Thoracic aorta (tissue), 2 donors: ENCODE measurements at regions not wholly inside any gene's neighbourhood (a gene's known extent, or its start where the extent isn't known, plus 50 kb on each side); places are given as distances from the start of the nearest gene placed in this dataset.
"Not testable (repeated sequence)": the region's sequence is repeated elsewhere in the genome, so short reads cannot be mapped to it uniquely, and the experiment has no call there.

Experiments used
- ATAC-seq: fragments of 150-250 bp; one replicate; pipeline ENCODE4 v1.8.0; 2017; ENCODE audit warnings: low read depth; ENCODE audit not compliant: insufficient number of reproducible peaks, low FRiP score
- DNase-seq: peaks from one replicate; pipeline ENCODE4 v3.0.0-alpha.2; 2020; ENCODE audit warnings: low spot score
- H3K27ac ChIP-seq, 2 donors: fragments of 200-600 bp; sonication (generic); 1 replicate in 1 of 2; 2 replicates in 1 of 2; pipeline ENCODE4 v1.5.1; 2016; ENCODE audit warnings: mild to moderate bottlenecking in 2 of 2, moderate library complexity in 2 of 2
- H3K27me3 ChIP-seq: fragments of 200-600 bp; sonication (generic); replicated peaks from 2 replicates; pipeline ENCODE4 v1.6.0; 2016; ENCODE audit warnings: mild to moderate bottlenecking; ENCODE audit not compliant: insufficient read depth
- H3K36me3 ChIP-seq: fragments of 200-600 bp; sonication (generic); one replicate; pipeline ENCODE4 v1.5.1; 2016
- H3K4me1 ChIP-seq, 2 donors: fragments of 200-600 bp; sonication (generic); 1 replicate in 1 of 2; 2 replicates in 1 of 2; pipeline versions ENCODE4 v1.5.1 to v1.6.0; 2016; ENCODE audit warnings: low read depth in 2 of 2, mild to moderate bottlenecking in 1 of 2; ENCODE audit not compliant: control insufficient read depth in 1 of 2
- H3K4me3 ChIP-seq: fragments of 200-600 bp; sonication (generic); 2 replicates; pipeline ENCODE4 v1.5.1; 2016; ENCODE audit warnings: mild to moderate bottlenecking
- H3K9me3 ChIP-seq: fragments of 200-600 bp; sonication (generic); 2 replicates; pipeline ENCODE4 v1.5.1; 2016
- CTCF ChIP-seq: fragments of 200-600 bp; sonication (generic); IDR thresholded peaks from one replicate; pipeline ENCODE4 v1.5.1; 2019; ENCODE audit warnings: antibody characterized with exemption

- ATAC-seq (no peak), DNase-seq (no peak)
- Histone ChIP-seq H3K4me1 (peaks cover 9 to 36% of the 10 kb centered on the region in 2 donors), H3K27ac (peak overlapping the region in 1 of 2 donors; percentile 16), H3K4me3 (peak overlapping the region; percentile 32), H3K36me3 (no peaks in the 10 kb centered on the region), H3K27me3 (no peaks in the 10 kb centered on the region), H3K9me3 (no peaks in the 10 kb centered on the region)
- TF ChIP-seq CTCF, result no peak
Observed at GRCh38 chr3:177647341-177647740, 450.1 kb upstream of the TBL1XR1 start.

GRCh38 chr3:177647876-177648275, 450.6 kb upstream of the TBL1XR1 start:
- no peak for TF ChIP-seq CTCF
- ATAC-seq, result no peak
- Histone ChIP-seq H3K36me3 (no peaks in the 10 kb centered on the region), H3K4me1 (peaks cover 9 to 36% of the 10 kb centered on the region in 2 donors), H3K4me3 (no peak overlapping the region), H3K27me3 (no peaks in the 10 kb centered on the region), H3K27ac (peak overlapping the region in 1 of 2 donors; percentile 16), H3K9me3 (no peaks in the 10 kb centered on the region)
- no peak for DNase-seq

- no peaks in the 10 kb centered on the region for H3K9me3 ChIP-seq
Observed at GRCh38 chr3:177652556-177653291, 455.4 kb upstream of the TBL1XR1 start.

GRCh38 chr3:177657243-177657642, 460.0 kb upstream of the TBL1XR1 start:
- H3K36me3 ChIP-seq, result no peaks in the 10 kb centered on the region
- H3K4me3 ChIP-seq, result no peak overlapping the region
- no peaks in the 10 kb centered on the region for H3K27me3 ChIP-seq
- DNase-seq (no peak), ATAC-seq (no peak)
- TF ChIP-seq CTCF, result no peak
- H3K27ac ChIP-seq, result no peak overlapping the region
- no peaks in the 10 kb centered on the region for H3K9me3 ChIP-seq
- peaks cover 3 to 11% of the 10 kb centered on the region in 2 donors for H3K4me1 ChIP-seq

More at GRCh38 chr3:177652556-177653291, 455.4 kb upstream of the TBL1XR1 start:
- peak overlapping the region in 1 of 2 donors; percentile 47 for H3K27ac ChIP-seq
- no peak overlapping the region for H3K4me3 ChIP-seq
- H3K36me3 ChIP-seq, result no peaks in the 10 kb centered on the region
- H3K4me1 ChIP-seq, result peaks cover 3 to 24% of the 10 kb centered on the region in 2 donors
- no peaks in the 10 kb centered on the region for H3K27me3 ChIP-seq
- ATAC-seq (no peak), DNase-seq (no peak)
- TF ChIP-seq CTCF, result no peak

- Histone ChIP-seq H3K27me3 (no peaks in the 10 kb centered on the region), H3K27ac (no peak overlapping the region), H3K9me3 (no peaks in the 10 kb centered on the region), H3K36me3 (no peaks in the 10 kb centered on the region), H3K4me3 (no peak overlapping the region), H3K4me1 (peaks cover 0 to under 1% of the 10 kb centered on the region in 2 donors)
- DNase-seq, result no peak
- no peak for TF ChIP-seq CTCF
- no peak for ATAC-seq
Observed at GRCh38 chr3:177658354-177658753, 461.1 kb upstream of the TBL1XR1 start.

GRCh38 chr3:177664380-177665103, 467.3 kb upstream of the TBL1XR1 start:
- not testable (repeated sequence) for DNase-seq, ATAC-seq, H3K9me3 ChIP-seq, H3K27me3 ChIP-seq, H3K27ac ChIP-seq, H3K36me3 ChIP-seq, H3K4me1 ChIP-seq, H3K4me3 ChIP-seq
